ENCODE measurements at regions not wholly inside any gene's neighbourhood (a gene's known extent, or its start where the extent isn't known, plus 50 kb on each side); places are given as distances from the start of the nearest gene placed in this dataset.
"Not testable (repeated sequence)": the region's sequence is repeated elsewhere in the genome, so short reads cannot be mapped to it uniquely, and the experiment has no call there.

DNA sequence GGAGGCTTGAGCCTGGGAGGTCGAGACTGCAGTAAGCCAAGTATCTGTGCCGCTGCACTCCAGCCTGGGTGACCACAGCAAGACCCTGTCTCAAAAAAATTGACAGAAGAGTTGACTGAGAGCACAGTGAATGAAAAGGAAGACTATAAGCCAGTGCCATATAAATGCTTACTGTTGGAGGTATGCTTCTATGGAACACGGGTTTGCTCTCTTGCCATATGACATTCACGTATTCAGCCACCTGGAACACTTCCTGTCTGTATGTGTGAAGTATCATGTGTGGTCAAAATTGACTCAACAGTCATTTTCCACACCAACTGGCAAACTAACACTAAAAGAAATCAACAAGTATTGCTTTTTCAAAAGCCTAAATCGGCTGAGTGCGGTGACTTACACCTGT lies 71.1 kb upstream of the SPN start:
- TF ChIP-seq, protein P1, sequence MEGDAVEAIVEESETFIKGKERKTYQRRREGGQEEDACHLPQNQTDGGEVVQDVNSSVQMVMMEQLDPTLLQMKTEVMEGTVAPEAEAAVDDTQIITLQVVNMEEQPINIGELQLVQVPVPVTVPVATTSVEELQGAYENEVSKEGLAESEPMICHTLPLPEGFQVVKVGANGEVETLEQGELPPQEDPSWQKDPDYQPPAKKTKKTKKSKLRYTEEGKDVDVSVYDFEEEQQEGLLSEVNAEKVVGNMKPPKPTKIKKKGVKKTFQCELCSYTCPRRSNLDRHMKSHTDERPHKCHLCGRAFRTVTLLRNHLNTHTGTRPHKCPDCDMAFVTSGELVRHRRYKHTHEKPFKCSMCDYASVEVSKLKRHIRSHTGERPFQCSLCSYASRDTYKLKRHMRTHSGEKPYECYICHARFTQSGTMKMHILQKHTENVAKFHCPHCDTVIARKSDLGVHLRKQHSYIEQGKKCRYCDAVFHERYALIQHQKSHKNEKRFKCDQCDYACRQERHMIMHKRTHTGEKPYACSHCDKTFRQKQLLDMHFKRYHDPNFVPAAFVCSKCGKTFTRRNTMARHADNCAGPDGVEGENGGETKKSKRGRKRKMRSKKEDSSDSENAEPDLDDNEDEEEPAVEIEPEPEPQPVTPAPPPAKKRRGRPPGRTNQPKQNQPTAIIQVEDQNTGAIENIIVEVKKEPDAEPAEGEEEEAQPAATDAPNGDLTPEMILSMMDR (IDR thresholded peaks at IDR 0.05), result not testable (repeated sequence)
- TF ChIP-seq POLR2A (IDR thresholded peaks at IDR 0.05), result not testable (repeated sequence)

Measured in thyroid gland (tissue), 4 donors.